ENCODE measurements at regions not wholly inside any gene's neighbourhood (a gene's known extent, or its start where the extent isn't known, plus 50 kb on each side); places are given as distances from the start of the nearest gene placed in this dataset.

GRCh38 chr4:122512430-122512829 is 55.9 kb upstream of the IL2 start:
- peak; percentile 42 for DNase-seq

DNA sequence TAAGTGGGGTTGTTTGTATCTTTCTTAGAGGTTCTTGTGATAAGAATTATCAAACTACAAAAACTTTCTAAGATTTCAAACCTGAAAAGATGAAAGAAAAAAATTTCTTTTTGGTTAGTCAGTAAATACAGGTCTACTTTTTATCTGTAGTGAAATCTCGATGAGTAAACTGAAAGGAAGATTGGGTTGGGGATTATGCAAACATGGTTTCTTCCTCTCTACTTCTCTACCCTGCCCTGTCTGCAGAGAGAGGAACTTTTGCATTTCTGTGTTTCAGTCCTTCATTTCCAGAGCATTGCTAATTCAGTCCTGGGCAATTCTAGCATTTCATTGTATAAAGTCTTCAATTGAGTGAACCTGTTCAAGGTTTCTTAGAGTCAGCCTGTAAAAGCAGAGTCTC is 51.6 kb upstream of the IL2 start:
- peak; percentile 64 for DNase-seq

All from activated CD4-positive, alpha-beta T cell treated with anti-CD3 and anti-CD28 coated beads, Interleukin-10, Interleukin-2, amounts not matched to agents 100 ng/mL and 50 ng/mL, durations not matched to agents 16 hours and 8 hours (primary cell).